GM23338 (cell line): ENCODE measurements at regions not wholly inside any gene's neighbourhood (a gene's known extent, or its start where the extent isn't known, plus 50 kb on each side); places are given as distances from the start of the nearest gene placed in this dataset.

Experiments used
- ATAC-seq: fragments of 200-7000 bp; cut with Tn5 transposase; 3 replicates; pipeline ENCODE4 v1.9.1; 2020
- DNase-seq: peaks from one replicate; pipeline ENCODE4 v3.0.0-alpha.2; 2015; ENCODE audit warnings: low spot score
- H2AFZ ChIP-seq: fragments of 200-600 bp; sonication (generic); 2 replicates; pipeline ENCODE4 v1.8.0; 2016; ENCODE audit warnings: antibody characterized with exemption, mild to moderate bottlenecking, moderate library complexity
- H3F3A ChIP-seq: fragments of 200-600 bp; sonication (generic); replicated peaks from 2 replicates; pipeline ENCODE4 v1.8.0; 2017; ENCODE audit warnings: antibody characterized with exemption, mixed run types, low read depth
- H3K27ac ChIP-seq: fragments of 200-600 bp; sonication (generic); 2 replicates; pipeline ENCODE4 v1.6.1; 2016; ENCODE audit warnings: low read depth
- H3K27me3 ChIP-seq: fragments of 200-600 bp; sonication (generic); 2 replicates; pipeline ENCODE4 v1.8.0; 2016; ENCODE audit warnings: mild to moderate bottlenecking, mixed run types, moderate library complexity; ENCODE audit not compliant: insufficient read depth
- H3K36me3 ChIP-seq: fragments of 200-600 bp; sonication (generic); 2 replicates; pipeline ENCODE4 v1.8.0; 2016; ENCODE audit warnings: mild to moderate bottlenecking; ENCODE audit not compliant: insufficient read depth
- H3K4me1 ChIP-seq: fragments of 200-600 bp; sonication (generic); 2 replicates; pipeline ENCODE4 v1.8.0; 2016; ENCODE audit warnings: mild to moderate bottlenecking, moderate library complexity; ENCODE audit not compliant: insufficient read depth
- H3K4me2 ChIP-seq: fragments of 200-600 bp; sonication (generic); 2 replicates; pipeline ENCODE4 v1.7.1; 2017; ENCODE audit warnings: mixed run types
- H3K4me3 ChIP-seq: fragments of 200-600 bp; sonication (generic); 2 replicates; pipeline ENCODE4 v1.6.1; 2016; ENCODE audit warnings: mixed run types
- H3K79me2 ChIP-seq: fragments of 200-600 bp; sonication (generic); replicated peaks from 2 replicates; pipeline ENCODE4 v1.8.0; 2017; ENCODE audit warnings: mild to moderate bottlenecking; ENCODE audit not compliant: insufficient read depth
- H3K9me2 ChIP-seq: fragments of 200-600 bp; sonication (generic); 2 replicates; pipeline ENCODE4 v1.8.0; 2017; ENCODE audit not compliant: insufficient read depth
- H4K20me1 ChIP-seq: fragments of 200-600 bp; sonication (generic); replicated peaks from 2 replicates; pipeline ENCODE4 v1.8.0; 2017; ENCODE audit warnings: mild to moderate bottlenecking; ENCODE audit not compliant: insufficient read depth
- H3K27ac Mint-ChIP-seq: 2 replicates; pipeline ENCODE4 v1.8.0; 2020; ENCODE audit warnings: inconsistent platforms, mild to moderate bottlenecking, moderate library complexity, mixed read lengths
- H3K27me3 Mint-ChIP-seq: 3 replicates; pipeline ENCODE4 v1.8.0; 2022; ENCODE audit warnings: low read depth, mild to moderate bottlenecking, moderate library complexity, mixed read lengths, inconsistent platforms; ENCODE audit not compliant: insufficient read depth, poor library complexity
- H3K36me3 Mint-ChIP-seq: 3 replicates; pipeline ENCODE4 v1.8.0; 2021; ENCODE audit warnings: low read depth, mild to moderate bottlenecking, inconsistent platforms, moderate library complexity, mixed read lengths
- H3K4me1 Mint-ChIP-seq: 3 replicates; pipeline ENCODE4 v1.8.0; 2020; ENCODE audit warnings: mild to moderate bottlenecking, inconsistent platforms, mixed read lengths
- H3K4me3 Mint-ChIP-seq: 3 replicates; pipeline ENCODE4 v1.8.0; 2021; ENCODE audit warnings: moderate library complexity, mild to moderate bottlenecking, inconsistent platforms, mixed read lengths
- H3K9me3 Mint-ChIP-seq: 3 replicates; pipeline ENCODE4 v1.8.0; 2020; ENCODE audit warnings: moderate library complexity, mild to moderate bottlenecking, inconsistent platforms, mixed read lengths
- CREB1 ChIP-seq: fragments of 250-450 bp; sonication (Bioruptor Pico); IDR thresholded peaks from 2 replicates; pipeline ENCODE4 v1.5.0; 2020; ENCODE audit warnings: low read depth, mild to moderate bottlenecking, moderate library complexity
- CTCF ChIP-seq, 2 experiments: fragments of 200-600 bp in 1 of 2; sonication (generic) in 1 of 2; conservative IDR thresholded peaks; 2 replicates each; pipeline versions ENCODE4 v1.5.1 to v1.6.1; 2016 to 2017; ENCODE audit warnings: antibody characterized with exemption in 2 of 2, low read depth in 2 of 2, mild to moderate bottlenecking in 2 of 2, moderate library complexity in 1 of 2
- ETS1 ChIP-seq: IDR thresholded peaks from 2 replicates; pipeline ENCODE4 v1.6.1; 2016; ENCODE audit warnings: antibody characterized with exemption
- EZH2 ChIP-seq: fragments of 200-600 bp; sonication (generic); IDR thresholded peaks from one replicate; pipeline ENCODE4 v1.8.0; 2017; ENCODE audit warnings: antibody characterized with exemption, mild to moderate bottlenecking, low read depth; ENCODE audit not compliant: unreplicated experiment
- EZH2phosphoT487 ChIP-seq: fragments of 200-600 bp; sonication (generic); IDR thresholded peaks from one replicate; pipeline ENCODE4 v1.8.1; 2018; ENCODE audit warnings: antibody characterized with exemption; ENCODE audit not compliant: unreplicated experiment
- JUNB ChIP-seq: IDR thresholded peaks from one replicate; pipeline ENCODE4 v1.6.1; 2016; ENCODE audit warnings: antibody characterized with exemption; ENCODE audit not compliant: unreplicated experiment
- NANOG ChIP-seq: IDR thresholded peaks from 2 replicates; pipeline ENCODE4 v1.6.1; 2016; ENCODE audit warnings: antibody characterized with exemption, borderline replicate concordance
- POLR2AphosphoS5 ChIP-seq: IDR thresholded peaks from 2 replicates; pipeline ENCODE4 v1.6.1; 2016; ENCODE audit warnings: antibody characterized with exemption, low read depth
- REST ChIP-seq: IDR thresholded peaks from one replicate; pipeline ENCODE4 v1.6.1; 2018; ENCODE audit warnings: antibody characterized with exemption; ENCODE audit not compliant: unreplicated experiment
- STAT1 ChIP-seq: IDR thresholded peaks from one replicate; pipeline ENCODE4 v1.6.1; 2016; ENCODE audit warnings: antibody characterized with exemption; ENCODE audit not compliant: unreplicated experiment
- ZNF114 ChIP-seq: fragments of 250-450 bp; sonication (Bioruptor Pico); IDR thresholded peaks from 2 replicates; pipeline ENCODE4 v1.5.0; 2020; ENCODE audit warnings: mild to moderate bottlenecking, moderate library complexity
- ZNF331 ChIP-seq: fragments of 250-450 bp; sonication (Bioruptor Pico); IDR thresholded peaks from 2 replicates; pipeline ENCODE4 v1.5.0; 2020; ENCODE audit warnings: low read depth, mild to moderate bottlenecking, moderate library complexity
- ZNF462 ChIP-seq: fragments of 250-450 bp; sonication (Bioruptor Pico); IDR thresholded peaks from 2 replicates; pipeline ENCODE4 v1.5.0; 2020; ENCODE audit warnings: mild to moderate bottlenecking, moderate library complexity

GRCh38 chr11:39628311-39628710 lies 1831.1 kb downstream of the LRRC4C start:
- H3K9me2 ChIP-seq, result no peaks in the 10 kb centered on the region

More at GRCh38 chr11:39628311-39628710, 1831.1 kb downstream of the LRRC4C start:
- no peak for DNase-seq
- Mint-ChIP-seq H3K4me1 (no peaks in the 10 kb centered on the region), H3K36me3 (no peaks in the 10 kb centered on the region), H3K27ac (no peak overlapping the region), H3K27me3 (no peaks in the 10 kb centered on the region), H3K9me3 (no peaks in the 10 kb centered on the region), H3K4me3 (no peak overlapping the region)
- ATAC-seq, result no peak
- H3K36me3 ChIP-seq, result no peaks in the 10 kb centered on the region
- H2AFZ ChIP-seq, result no peak overlapping the region
- no peak overlapping the region for H3K4me3 ChIP-seq
- H3K27me3 ChIP-seq, result no peaks in the 10 kb centered on the region
- H4K20me1 ChIP-seq, result no peaks in the 10 kb centered on the region
- H3K4me2 ChIP-seq, result no peak overlapping the region
- no peak overlapping the region for H3K27ac ChIP-seq
- TF ChIP-seq CREB1 (CRISPR knock-in tag) (no peak), JUNB (no peak), ZNF462 (CRISPR knock-in tag) (no peak), CTCF (conservative IDR thresholded peaks at IDR 0.05; ENCODE audit: low read depth in 2 of 2) (no peak), STAT1 (no peak), EZH2phosphoT487 (no peak), ZNF331 (CRISPR knock-in tag) (no peak), POLR2AphosphoS5 (no peak), EZH2 (no peak), ETS1 (no peak), REST (no peak), ZNF114 (CRISPR knock-in tag) (no peak), NANOG (no peak)
- H3K79me2 ChIP-seq, result no peaks in the 10 kb centered on the region
- no peaks in the 10 kb centered on the region for H3F3A ChIP-seq
- no peaks in the 10 kb centered on the region for H3K4me1 ChIP-seq
